Smooth muscle cell (in vitro differentiated cells): ENCODE measurements at regions not wholly inside any gene's neighbourhood (a gene's known extent, or its start where the extent isn't known, plus 50 kb on each side); places are given as distances from the start of the nearest gene placed in this dataset.

Experiments
- DNase-seq: peaks from one replicate; lab custom pipeline; 2025; ENCODE audit not compliant: unreplicated experiment; lab: John Stamatoyannopoulos, UW
- H2AFZ ChIP-seq: fragments of 200-600 bp; sonication (generic); 2 replicates; pipeline ENCODE4 v1.6.0; 2016; ENCODE audit warnings: antibody characterized with exemption, low read depth, mild to moderate bottlenecking
- H3F3A ChIP-seq: fragments of 200-600 bp; sonication (generic); 2 replicates; pipeline ENCODE4 v1.6.0; 2017; ENCODE audit warnings: antibody characterized with exemption, low read depth
- H3K27ac ChIP-seq: fragments of 200-600 bp; sonication (generic); 2 replicates; pipeline ENCODE4 v1.5.1; 2016; ENCODE audit warnings: low read depth, mild to moderate bottlenecking
- H3K27me3 ChIP-seq: fragments of 200-600 bp; sonication (generic); 2 replicates; pipeline ENCODE4 v1.6.1; 2016; ENCODE audit warnings: low read depth, mild to moderate bottlenecking
- H3K36me3 ChIP-seq: fragments of 200-600 bp; sonication (generic); 2 replicates; pipeline ENCODE4 v1.5.1; 2016; ENCODE audit warnings: low read depth
- H3K4me1 ChIP-seq: fragments of 200-600 bp; sonication (generic); 2 replicates; pipeline ENCODE4 v1.5.1; 2016; ENCODE audit warnings: low read depth
- H3K4me2 ChIP-seq: fragments of 200-600 bp; sonication (generic); 2 replicates; pipeline ENCODE4 v1.6.0; 2016; ENCODE audit warnings: mild to moderate bottlenecking
- H3K4me3 ChIP-seq: fragments of 200-600 bp; sonication (generic); 2 replicates; pipeline ENCODE4 v1.5.1; 2016; ENCODE audit warnings: mild to moderate bottlenecking
- H3K79me2 ChIP-seq: fragments of 200-600 bp; sonication (generic); 2 replicates; pipeline ENCODE4 v1.6.0; 2016; ENCODE audit warnings: low read depth, mild to moderate bottlenecking
- H3K9ac ChIP-seq: fragments of 200-600 bp; sonication (generic); 2 replicates; pipeline ENCODE4 v1.6.0; 2016; ENCODE audit warnings: low read depth
- H3K9me3 ChIP-seq: fragments of 200-600 bp; sonication (generic); replicated peaks from 2 replicates; pipeline ENCODE4 v1.5.1; 2016; ENCODE audit warnings: low read depth
- H4K20me1 ChIP-seq: fragments of 200-600 bp; sonication (generic); 2 replicates; pipeline ENCODE4 v1.6.0; 2016; ENCODE audit warnings: low read depth
- CTCF ChIP-seq: fragments of 200-600 bp; sonication (generic); IDR thresholded peaks from 2 replicates; pipeline ENCODE4 v1.5.1; 2017; ENCODE audit warnings: borderline replicate concordance, mild to moderate bottlenecking, antibody characterized with exemption; ENCODE audit not compliant: insufficient read depth, poor library complexity, severe bottlenecking
- WGBS: methylation state at CpG from one replicate; pipeline ENCODE4 v1.1.7; 2016; ENCODE audit warnings: low lambda C conversion rate; 5-methylcytosine and 5-hydroxymethylcytosine counted together

GRCh38 chr5:174300941-174301761 is 255.6 kb downstream of the NSG2 start:
- 18% methylated on average over 12 of the region's 12 CpGs for WGBS
- peaks cover 29% of the 10 kb centered on the region for H3K4me1 ChIP-seq

GRCh38 chr5:174301848-174302625 is 256.5 kb downstream of the NSG2 start:
- Histone ChIP-seq H3K27me3 (no peaks in the 10 kb centered on the region), H3K79me2 (no peaks in the 10 kb centered on the region), H3K4me2 (no peak overlapping the region), H2AFZ (no peak overlapping the region), H3K36me3 (no peaks in the 10 kb centered on the region), H3K9ac (no peak overlapping the region), H4K20me1 (no peaks in the 10 kb centered on the region), H3K27ac (no peak overlapping the region), H3K9me3 (no peaks in the 10 kb centered on the region), H3K4me1 (peaks cover 34% of the 10 kb centered on the region), H3K4me3 (no peak overlapping the region), H3F3A (peaks cover 14% of the 10 kb centered on the region)
- no peak for DNase-seq
- no peak for TF ChIP-seq CTCF
- 87% methylated on average over 10 of the region's 10 CpGs for WGBS

More at GRCh38 chr5:174300941-174301761, 255.6 kb downstream of the NSG2 start:
- Histone ChIP-seq H3F3A (peaks cover 14% of the 10 kb centered on the region), H3K27me3 (no peaks in the 10 kb centered on the region), H4K20me1 (no peaks in the 10 kb centered on the region), H3K36me3 (no peaks in the 10 kb centered on the region), H3K9me3 (no peaks in the 10 kb centered on the region), H3K27ac (no peak overlapping the region), H3K79me2 (no peaks in the 10 kb centered on the region), H2AFZ (no peak overlapping the region), H3K4me3 (no peak overlapping the region), H3K9ac (no peak overlapping the region), H3K4me2 (peak overlapping the region; percentile 55)
- no peak for TF ChIP-seq CTCF
- DNase-seq: no peak

GRCh38 chr5:174303035-174303434 is 257.5 kb downstream of the NSG2 start:
- Histone ChIP-seq H3K36me3 (no peaks in the 10 kb centered on the region), H2AFZ (no peak overlapping the region), H3K9ac (no peak overlapping the region), H3K4me3 (no peak overlapping the region), H3K4me1 (peaks cover 34% of the 10 kb centered on the region), H3F3A (peaks cover 14% of the 10 kb centered on the region), H3K27ac (no peak overlapping the region), H3K27me3 (no peaks in the 10 kb centered on the region), H3K79me2 (no peaks in the 10 kb centered on the region), H3K4me2 (no peak overlapping the region), H4K20me1 (no peaks in the 10 kb centered on the region), H3K9me3 (no peaks in the 10 kb centered on the region)
- WGBS: 62% methylated on average over 8 of the region's 8 CpGs
- no peak for TF ChIP-seq CTCF
- DNase-seq: no peak
